ENCODE measurements at regions not wholly inside any gene's neighbourhood (a gene's known extent, or its start where the extent isn't known, plus 50 kb on each side); places are given as distances from the start of the nearest gene placed in this dataset.

DNA sequence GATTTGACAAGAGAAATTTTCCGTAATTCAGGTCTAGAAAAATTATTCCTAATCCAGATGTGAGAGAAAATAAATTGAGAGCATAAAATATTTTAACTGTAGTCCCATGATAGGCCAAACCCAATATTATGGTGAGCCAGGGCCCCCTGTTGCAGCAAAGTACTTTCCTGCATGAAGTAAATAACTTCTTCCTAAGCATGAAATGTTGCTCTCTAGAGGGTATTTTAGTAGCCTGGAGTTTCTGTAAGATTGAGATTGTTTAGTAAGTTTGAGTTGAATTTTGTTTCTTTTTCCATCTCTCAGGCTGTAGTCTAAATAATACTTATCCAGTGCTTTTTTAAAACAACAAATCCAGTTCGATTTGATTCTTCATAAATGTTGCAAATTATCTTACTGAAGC, 317.5 kb upstream of the MPDZ start:
- no peak overlapping the region for H3K4me3 ChIP-seq (ENCODE audit: low read depth, low read length)
- DNase-seq (ENCODE audit: low read depth): no peak
- TF ChIP-seq, protein P1, sequence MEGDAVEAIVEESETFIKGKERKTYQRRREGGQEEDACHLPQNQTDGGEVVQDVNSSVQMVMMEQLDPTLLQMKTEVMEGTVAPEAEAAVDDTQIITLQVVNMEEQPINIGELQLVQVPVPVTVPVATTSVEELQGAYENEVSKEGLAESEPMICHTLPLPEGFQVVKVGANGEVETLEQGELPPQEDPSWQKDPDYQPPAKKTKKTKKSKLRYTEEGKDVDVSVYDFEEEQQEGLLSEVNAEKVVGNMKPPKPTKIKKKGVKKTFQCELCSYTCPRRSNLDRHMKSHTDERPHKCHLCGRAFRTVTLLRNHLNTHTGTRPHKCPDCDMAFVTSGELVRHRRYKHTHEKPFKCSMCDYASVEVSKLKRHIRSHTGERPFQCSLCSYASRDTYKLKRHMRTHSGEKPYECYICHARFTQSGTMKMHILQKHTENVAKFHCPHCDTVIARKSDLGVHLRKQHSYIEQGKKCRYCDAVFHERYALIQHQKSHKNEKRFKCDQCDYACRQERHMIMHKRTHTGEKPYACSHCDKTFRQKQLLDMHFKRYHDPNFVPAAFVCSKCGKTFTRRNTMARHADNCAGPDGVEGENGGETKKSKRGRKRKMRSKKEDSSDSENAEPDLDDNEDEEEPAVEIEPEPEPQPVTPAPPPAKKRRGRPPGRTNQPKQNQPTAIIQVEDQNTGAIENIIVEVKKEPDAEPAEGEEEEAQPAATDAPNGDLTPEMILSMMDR (conservative IDR thresholded peaks at IDR 0.05; ENCODE audit: low read depth, low read length): no peak

DNA sequence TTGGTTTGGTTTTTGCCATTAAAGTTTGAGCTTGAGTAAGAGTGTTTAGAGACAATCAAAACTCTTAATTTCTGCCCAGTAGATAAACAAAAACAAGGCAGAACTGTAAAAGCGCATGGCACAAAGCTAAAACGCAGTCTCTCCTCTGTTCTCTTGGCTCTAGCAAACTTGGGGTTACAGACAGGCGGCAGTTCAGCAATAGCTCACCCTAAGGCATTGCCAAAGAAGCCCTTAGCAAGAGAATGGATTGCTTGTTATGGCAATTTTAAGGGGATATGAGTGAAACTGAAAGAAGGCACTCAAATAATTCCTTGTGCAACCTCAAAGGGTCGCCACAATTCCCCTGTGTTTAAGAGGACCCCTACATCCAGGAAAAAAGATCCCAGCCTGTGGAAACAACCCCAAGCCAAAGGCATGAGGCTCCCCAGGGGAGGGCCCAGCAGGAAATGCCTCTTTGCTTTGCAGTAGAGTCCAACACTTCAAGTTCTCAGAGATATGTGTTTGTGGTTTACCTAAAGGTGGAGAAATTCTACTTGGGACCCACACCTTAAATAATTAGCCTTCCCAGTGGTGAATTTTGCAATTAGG, 317.0 kb upstream of the MPDZ start:
- TF ChIP-seq, protein P1 (conservative IDR thresholded peaks at IDR 0.05; ENCODE audit: low read depth, low read length): no peak
- no peak overlapping the region for H3K4me3 ChIP-seq (ENCODE audit: low read depth, low read length)
- DNase-seq (ENCODE audit: low read depth): peak; percentile 23

DNA sequence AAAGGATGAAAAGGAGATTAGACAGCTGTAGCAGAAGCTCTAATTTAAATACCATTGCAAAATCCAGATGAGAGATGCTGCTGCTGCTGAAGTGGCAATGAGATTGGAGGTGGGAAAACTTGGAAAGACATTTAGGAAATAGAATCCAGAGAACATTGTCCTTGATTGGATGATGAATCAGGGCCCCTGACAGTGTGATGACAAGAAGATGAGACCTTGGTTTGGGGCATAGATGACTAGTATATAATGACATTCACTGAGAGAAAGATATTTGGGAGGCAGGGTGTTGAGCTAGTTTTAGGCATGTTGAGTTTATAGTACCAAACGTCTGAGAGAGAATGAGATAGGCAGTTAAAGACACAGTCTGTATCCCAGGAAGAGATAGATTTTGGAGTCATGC, 311.5 kb upstream of the MPDZ start:
- H3K4me3 ChIP-seq (ENCODE audit: low read depth, low read length): no peak overlapping the region
- TF ChIP-seq, protein P1 (conservative IDR thresholded peaks at IDR 0.05; ENCODE audit: low read depth, low read length): no peak
- no peak for DNase-seq (ENCODE audit: low read depth)

DNA sequence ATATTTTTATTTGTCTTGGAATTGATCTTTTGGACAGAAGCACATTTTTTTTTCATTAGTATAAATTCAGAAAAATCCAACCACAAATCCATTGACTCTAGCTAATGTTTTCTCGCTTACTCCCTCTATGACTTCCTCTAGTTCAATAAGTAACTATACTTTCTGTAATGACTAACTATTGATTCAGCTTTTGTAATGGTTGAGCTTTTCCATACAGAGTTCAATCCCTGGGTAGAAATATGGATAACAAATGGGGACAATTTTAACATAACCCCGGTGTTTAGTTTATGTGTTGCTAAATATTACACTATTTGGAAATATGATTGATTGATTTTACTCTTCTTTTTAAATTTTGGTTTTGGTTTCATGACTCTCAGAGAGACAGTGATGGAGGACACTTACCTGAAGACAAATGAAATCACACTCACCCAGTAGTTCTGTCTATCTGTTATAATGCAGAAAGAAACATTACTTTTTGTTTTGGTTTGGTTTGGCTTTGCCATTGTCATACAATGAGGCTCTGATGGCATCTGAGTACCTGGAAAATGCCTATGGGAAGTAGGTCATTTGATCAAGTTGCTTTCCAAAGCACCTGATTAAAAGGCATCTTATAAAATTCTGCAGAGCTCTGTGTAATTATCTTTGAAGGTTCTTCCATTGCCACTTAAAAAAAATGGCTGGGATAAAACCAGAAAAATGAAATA, 309.7 kb upstream of the MPDZ start:
- no peak overlapping the region for H3K4me3 ChIP-seq (ENCODE audit: low read depth, low read length)
- TF ChIP-seq, protein P1 (conservative IDR thresholded peaks at IDR 0.05; ENCODE audit: low read depth, low read length): no peak
- no peak for DNase-seq (ENCODE audit: low read depth)

DNA sequence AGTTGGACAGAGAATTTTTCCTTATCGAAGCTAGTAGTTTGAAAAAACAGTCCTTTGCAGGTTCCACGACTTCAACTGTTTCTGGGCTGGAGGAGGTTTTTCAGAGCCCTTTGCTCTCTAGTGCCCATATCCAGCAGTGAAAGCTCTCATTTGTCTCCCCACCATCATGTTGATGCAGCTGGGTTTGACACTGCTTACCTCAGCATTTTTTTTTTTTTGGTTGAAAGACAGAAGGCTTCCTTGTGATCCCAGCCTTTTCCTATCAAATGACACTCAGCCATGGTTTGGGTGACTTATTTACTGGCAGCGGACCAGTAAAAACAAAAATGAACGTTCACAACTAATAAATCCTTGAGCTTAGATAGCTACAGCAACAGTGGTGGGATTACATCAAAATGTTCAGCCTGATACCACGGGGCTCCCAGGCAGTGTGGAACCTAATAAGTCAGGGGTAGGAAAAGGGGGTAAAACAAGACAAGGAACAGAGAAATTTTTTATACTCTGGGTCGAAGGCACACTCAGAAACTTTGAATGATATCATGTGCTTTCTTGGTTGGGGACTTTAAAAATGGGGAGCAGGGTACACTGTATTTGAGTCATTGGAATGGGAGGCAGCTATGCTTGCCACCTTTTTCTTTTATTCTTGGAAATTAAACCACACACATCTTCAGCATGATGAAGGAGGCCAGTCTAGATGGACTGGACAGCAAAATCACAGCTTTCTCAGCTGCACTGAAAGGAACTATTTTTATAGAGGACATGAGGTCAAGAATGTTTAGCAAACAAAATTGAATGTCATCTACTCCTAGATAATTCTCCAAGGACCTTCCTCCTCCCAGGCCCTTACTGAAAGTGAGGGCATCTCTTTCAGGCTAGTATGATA, 308.9 kb upstream of the MPDZ start:
- no peak overlapping the region for H3K4me3 ChIP-seq (ENCODE audit: low read depth, low read length)
- TF ChIP-seq, protein P1 (conservative IDR thresholded peaks at IDR 0.05; ENCODE audit: low read depth, low read length): no peak
- no peak for DNase-seq (ENCODE audit: low read depth)

DNA sequence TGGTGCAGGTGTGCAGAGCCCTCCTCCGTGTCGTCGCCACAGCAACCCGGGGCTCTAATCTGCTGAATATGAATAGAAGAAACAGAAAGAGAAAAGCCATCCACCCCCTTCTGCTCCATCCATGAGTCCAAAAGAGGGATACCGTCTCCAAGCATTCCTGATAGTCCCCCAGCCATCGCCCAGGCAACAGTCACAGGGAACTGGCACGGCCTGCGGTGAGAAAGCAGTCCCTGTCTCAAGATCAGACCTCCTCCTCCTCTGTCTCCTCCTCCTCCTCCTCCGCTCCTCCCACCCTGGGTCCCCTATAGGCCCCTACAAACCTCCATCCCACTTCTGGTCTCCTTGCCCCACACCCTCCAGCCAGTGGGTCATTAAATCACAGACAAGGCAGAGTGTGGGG, 308.1 kb upstream of the MPDZ start:
- no peak overlapping the region for H3K4me3 ChIP-seq (ENCODE audit: low read depth, low read length)
- TF ChIP-seq, protein P1 (conservative IDR thresholded peaks at IDR 0.05; ENCODE audit: low read depth, low read length): no peak
- DNase-seq (ENCODE audit: low read depth): no peak

Measured in choroid plexus epithelial cell (primary cell).